ENCODE measurements at regions not wholly inside any gene's neighbourhood (a gene's known extent, or its start where the extent isn't known, plus 50 kb on each side); places are given as distances from the start of the nearest gene placed in this dataset.

GRCh38 chr1:37133276-37134145, 99.2 kb upstream of the GRIK3 start:
- POLR2A ChIA-PET, result no interaction called here
- no peaks in the 10 kb centered on the region for H3K36me3 ChIP-seq (replicated peaks in 1 of 2; ENCODE audit: control extremely low read depth in 1 of 2, control insufficient read depth in 1 of 2, extremely low read depth in 1 of 2, insufficient read depth in 2 of 2, low read length in 1 of 2)
- no peaks in the 10 kb centered on the region for H3K4me1 ChIP-seq (ENCODE audit: control insufficient read depth in 2 of 2, insufficient read depth in 2 of 2, low read length in 2 of 2)
- CTCF ChIA-PET, result interaction anchor here (2.3 kb wide), 1 partner anchor 10 kb away, joined by 7 read pairs; no protein-coding TSS in a partner anchor
- ATAC-seq (ENCODE audit: low read depth) (no peak), DNase-seq (no peak)
- Mint-ChIP-seq H3K9me3 (ENCODE audit: insufficient read depth) (no peaks in the 10 kb centered on the region), H3K4me3 (no peak overlapping the region), H3K27ac (no peak overlapping the region), H3K27me3 (peaks cover 52% of the 10 kb centered on the region), H3K4me1 (peaks cover 2% of the 10 kb centered on the region)
- H3K4me2 ChIP-seq (replicated peaks; ENCODE audit: low read depth, low read length, poor library complexity, severe bottlenecking), result no peak overlapping the region
- no peak overlapping the region for H2AFZ ChIP-seq (ENCODE audit: insufficient read depth, low read depth, low read length, poor library complexity, severe bottlenecking)
- H3K9me3 ChIP-seq (ENCODE audit: control extremely low read depth in 1 of 3, control insufficient read depth in 2 of 3, insufficient read depth in 1 of 3, low read length in 2 of 3), result peaks cover 0 to 17% (median 0%) of the 10 kb centered on the region in 3 donors
- H3K4me3 ChIP-seq (ENCODE audit: control extremely low read depth in 1 of 5, extremely low read depth in 1 of 5, insufficient read depth in 1 of 5, low read depth in 2 of 5, low read length in 4 of 5), result no peak overlapping the region
- no peak overlapping the region for H3K9ac ChIP-seq (ENCODE audit: low read length)
- intact Hi-C loops (cut with micrococcal nuclease), result no loop called here
- no peaks in the 10 kb centered on the region for H4K20me1 ChIP-seq (ENCODE audit: control insufficient read depth, insufficient read depth, low read length, poor library complexity, severe bottlenecking)
- H3K79me2 ChIP-seq (ENCODE audit: control insufficient read depth, insufficient read depth, low read length), result no peaks in the 10 kb centered on the region
- peaks cover 0 to 2% (median under 1%) of the 10 kb centered on the region in 4 experiments for H3K27me3 ChIP-seq (replicated peaks in 1 of 4; ENCODE audit: control extremely low read depth in 1 of 4, control insufficient read depth in 3 of 4, insufficient read depth in 4 of 4, low read length in 3 of 4)
- 87% methylated on average over 8 of the region's 19 CpGs for WGBS (ENCODE audit: insufficient coverage)
- H3K27ac ChIP-seq (ENCODE audit: low read length in 2 of 2), result no peak overlapping the region
- TF ChIP-seq CTCF (IDR thresholded peaks at IDR 0.05), result no peak
- no peak for TF ChIP-seq EZH2 (IDR thresholded peaks at IDR 0.05; ENCODE audit: borderline replicate concordance, insufficient read depth, low read depth, low read length, poor library complexity, severe bottlenecking)

DNA sequence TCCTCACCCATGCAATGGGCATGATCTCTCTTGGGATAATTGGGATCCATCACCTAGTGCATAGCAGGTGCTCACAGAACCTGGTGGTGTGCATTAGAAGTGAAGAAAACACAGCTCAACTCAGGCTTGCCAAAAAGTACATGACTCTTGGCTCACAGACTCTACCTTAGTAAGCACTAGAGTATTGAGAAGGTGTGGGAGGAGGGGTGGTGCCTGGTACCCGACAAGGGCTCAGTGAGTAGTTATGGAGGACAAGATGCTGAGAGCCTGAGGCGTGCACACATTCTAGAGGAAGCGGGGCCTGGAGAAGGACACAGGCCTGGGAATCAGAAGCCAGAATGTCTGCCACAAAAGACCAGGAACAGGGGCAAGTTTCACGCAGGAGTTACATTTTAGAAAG, 100.3 kb upstream of the GRIK3 start:
- intact Hi-C loops (cut with micrococcal nuclease), result no loop called here
- no peak overlapping the region for H3K27ac ChIP-seq (ENCODE audit: low read length in 2 of 2)
- H3K27ac Mint-ChIP-seq, result no peak overlapping the region
- H3K27me3 Mint-ChIP-seq, result peaks cover 52% of the 10 kb centered on the region
- ChIA-PET CTCF (interaction anchor here (2.3 kb wide), 1 partner anchor 11 kb away, joined by 7 read pairs; no protein-coding TSS in a partner anchor), POLR2A (no interaction called here)
- peaks cover 0 to 2% (median 0%) of the 10 kb centered on the region in 4 experiments for H3K27me3 ChIP-seq (replicated peaks in 1 of 4; ENCODE audit: control extremely low read depth in 1 of 4, control insufficient read depth in 3 of 4, insufficient read depth in 4 of 4, low read length in 3 of 4)
- peaks cover 0 to 17% (median 0%) of the 10 kb centered on the region in 3 donors for H3K9me3 ChIP-seq (ENCODE audit: control extremely low read depth in 1 of 3, control insufficient read depth in 2 of 3, insufficient read depth in 1 of 3, low read length in 2 of 3)
- H3K4me1 ChIP-seq (ENCODE audit: control insufficient read depth in 2 of 2, insufficient read depth in 2 of 2, low read length in 2 of 2), result no peaks in the 10 kb centered on the region
- no peaks in the 10 kb centered on the region for H4K20me1 ChIP-seq (ENCODE audit: control insufficient read depth, insufficient read depth, low read length, poor library complexity, severe bottlenecking)
- H3K9ac ChIP-seq (ENCODE audit: low read length), result no peak overlapping the region
- ATAC-seq (ENCODE audit: low read depth) (no peak), DNase-seq (no peak)
- H3K4me3 Mint-ChIP-seq, result no peak overlapping the region
- no peak overlapping the region for H3K4me3 ChIP-seq (ENCODE audit: control extremely low read depth in 1 of 5, extremely low read depth in 1 of 5, insufficient read depth in 1 of 5, low read depth in 2 of 5, low read length in 4 of 5)
- no peak overlapping the region for H2AFZ ChIP-seq (ENCODE audit: insufficient read depth, low read depth, low read length, poor library complexity, severe bottlenecking)
- H3K36me3 ChIP-seq (replicated peaks in 1 of 2; ENCODE audit: control extremely low read depth in 1 of 2, control insufficient read depth in 1 of 2, extremely low read depth in 1 of 2, insufficient read depth in 2 of 2, low read length in 1 of 2), result no peaks in the 10 kb centered on the region
- no peaks in the 10 kb centered on the region for H3K79me2 ChIP-seq (ENCODE audit: control insufficient read depth, insufficient read depth, low read length)
- 89% methylated on average over 4 of the region's 4 CpGs for WGBS (ENCODE audit: insufficient coverage)
- peaks cover 2% of the 10 kb centered on the region for H3K4me1 Mint-ChIP-seq
- no peak overlapping the region for H3K4me2 ChIP-seq (replicated peaks; ENCODE audit: low read depth, low read length, poor library complexity, severe bottlenecking)
- no peaks in the 10 kb centered on the region for H3K9me3 Mint-ChIP-seq (ENCODE audit: insufficient read depth)
- TF ChIP-seq EZH2 (IDR thresholded peaks at IDR 0.05; ENCODE audit: borderline replicate concordance, insufficient read depth, low read depth, low read length, poor library complexity, severe bottlenecking), result no peak
- no peak for TF ChIP-seq CTCF (IDR thresholded peaks at IDR 0.05)
